ENCODE measurements at regions not wholly inside any gene's neighbourhood (a gene's known extent, or its start where the extent isn't known, plus 50 kb on each side); places are given as distances from the start of the nearest gene placed in this dataset.

- no peak overlapping the region for H3K4me3 ChIP-seq (replicated peaks; ENCODE audit: insufficient read depth, low read length)
- H3K27me3 ChIP-seq (ENCODE audit: insufficient read depth, poor library complexity, severe bottlenecking), result no peaks in the 10 kb centered on the region
- DNase-seq (ENCODE audit: low read depth in 1 of 2, low spot score in 1 of 2), result no peak
- H3K27ac ChIP-seq (replicated peaks), result no peak overlapping the region
- TF ChIP-seq POLR2AphosphoS5 (IDR thresholded peaks at IDR 0.05; ENCODE audit: low read depth), result no peak
- TF ChIP-seq REST (IDR thresholded peaks at IDR 0.05; ENCODE audit: insufficient replicate concordance, low read depth), result no peak
- TF ChIP-seq GABPA (IDR thresholded peaks at IDR 0.05; ENCODE audit: low read depth), result no peak
- no peak for TF ChIP-seq CTCF (IDR thresholded peaks at IDR 0.05; ENCODE audit: insufficient read depth, low read length)
- TF ChIP-seq SPI1 (IDR thresholded peaks at IDR 0.05; ENCODE audit: borderline replicate concordance, low read depth), result no peak
These were observed 431.0 kb upstream of the SOX9 start for GRCh38 chr17:71689782-71690181.

- DNase-seq (ENCODE audit: low read depth in 1 of 2, low spot score in 1 of 2), result no peak
- Histone ChIP-seq H3K27me3 (ENCODE audit: insufficient read depth, poor library complexity, severe bottlenecking) (no peaks in the 10 kb centered on the region), H3K4me3 (replicated peaks; ENCODE audit: insufficient read depth, low read length) (no peak overlapping the region), H3K27ac (replicated peaks) (no peak overlapping the region)
- no peak for TF ChIP-seq SPI1 (IDR thresholded peaks at IDR 0.05; ENCODE audit: borderline replicate concordance, low read depth)
- TF ChIP-seq CTCF (IDR thresholded peaks at IDR 0.05; ENCODE audit: insufficient read depth, low read length), result no peak
- TF ChIP-seq GABPA (IDR thresholded peaks at IDR 0.05; ENCODE audit: low read depth), result no peak
- no peak for TF ChIP-seq POLR2AphosphoS5 (IDR thresholded peaks at IDR 0.05; ENCODE audit: low read depth)
- TF ChIP-seq REST (IDR thresholded peaks at IDR 0.05; ENCODE audit: insufficient replicate concordance, low read depth), result no peak
These were observed 420.9 kb upstream of the SOX9 start for GRCh38 chr17:71699907-71700306.

GRCh38 chr17:71703701-71704100 lies 417.1 kb upstream of the SOX9 start:
- no peak for TF ChIP-seq POLR2AphosphoS5 (IDR thresholded peaks at IDR 0.05; ENCODE audit: low read depth)
- TF ChIP-seq GABPA (IDR thresholded peaks at IDR 0.05; ENCODE audit: low read depth), result no peak
- TF ChIP-seq CTCF (IDR thresholded peaks at IDR 0.05; ENCODE audit: insufficient read depth, low read length), result no peak
- TF ChIP-seq REST (IDR thresholded peaks at IDR 0.05; ENCODE audit: insufficient replicate concordance, low read depth), result no peak
- no peak for TF ChIP-seq SPI1 (IDR thresholded peaks at IDR 0.05; ENCODE audit: borderline replicate concordance, low read depth)
- H3K27me3 ChIP-seq (ENCODE audit: insufficient read depth, poor library complexity, severe bottlenecking), result no peaks in the 10 kb centered on the region
- no peak overlapping the region for H3K4me3 ChIP-seq (replicated peaks; ENCODE audit: insufficient read depth, low read length)
- DNase-seq (ENCODE audit: low read depth in 1 of 2, low spot score in 1 of 2), result no peak
- H3K27ac ChIP-seq (replicated peaks), result no peak overlapping the region

Data from HL-60 (cell line).